DOHH2 (cell line): ENCODE measurements at regions not wholly inside any gene's neighbourhood (a gene's known extent, or its start where the extent isn't known, plus 50 kb on each side); places are given as distances from the start of the nearest gene placed in this dataset.

Experiments used
- H3F3A ChIP-seq: fragments of 200-600 bp; sonication (generic), shearing (Covaris generic); 2 replicates; pipeline ENCODE4 v1.6.0; 2016; ENCODE audit warnings: antibody characterized with exemption, mild to moderate bottlenecking; ENCODE audit not compliant: control insufficient read depth, insufficient read depth
- H3K27ac ChIP-seq: fragments of 200-600 bp; sonication (generic); 2 replicates; pipeline ENCODE4 v1.5.1; 2014; ENCODE audit warnings: low read depth, mild to moderate bottlenecking, low read length, moderate library complexity
- H3K27me3 ChIP-seq: fragments of 200-600 bp; sonication (generic); 2 replicates; pipeline ENCODE4 v1.6.1; 2014; ENCODE audit warnings: mild to moderate bottlenecking, low read length, mixed read lengths; ENCODE audit not compliant: control insufficient read depth
- H3K36me3 ChIP-seq: fragments of 200-600 bp; sonication (generic); 2 replicates; pipeline ENCODE4 v1.6.1; 2014; ENCODE audit warnings: mild to moderate bottlenecking, low read length, moderate library complexity, mixed read lengths; ENCODE audit not compliant: control insufficient read depth
- H3K4me1 ChIP-seq: fragments of 200-600 bp; sonication (generic); 2 replicates; pipeline ENCODE4 v1.6.1; 2014; ENCODE audit warnings: mild to moderate bottlenecking, low read length, mixed read lengths; ENCODE audit not compliant: control insufficient read depth
- H3K4me2 ChIP-seq: fragments of 200-600 bp; sonication (generic); 2 replicates; pipeline ENCODE4 v1.6.0; 2014; ENCODE audit warnings: mild to moderate bottlenecking, low read length, moderate library complexity
- H3K4me3 ChIP-seq: fragments of 200-600 bp; sonication (generic); 2 replicates; pipeline ENCODE4 v1.5.1; 2014; ENCODE audit warnings: mild to moderate bottlenecking, low read length, mixed read lengths
- H3K79me2 ChIP-seq: fragments of 200-600 bp; sonication (generic); 2 replicates; pipeline ENCODE4 v1.6.1; 2014; ENCODE audit warnings: mild to moderate bottlenecking, low read length, mixed read lengths; ENCODE audit not compliant: control insufficient read depth
- H3K9me2 ChIP-seq: fragments of 200-600 bp; sonication (generic); replicated peaks from 2 replicates; pipeline ENCODE4 v1.6.1; 2014; ENCODE audit warnings: mild to moderate bottlenecking, low read length, mixed read lengths; ENCODE audit not compliant: control insufficient read depth
- H3K9me3 ChIP-seq: fragments of 200-600 bp; sonication (generic); 2 replicates; pipeline ENCODE4 v1.6.1; 2014; ENCODE audit warnings: antibody characterized with exemption, low read length, mixed read lengths; ENCODE audit not compliant: control insufficient read depth, insufficient read depth
- H4K20me1 ChIP-seq: fragments of 200-600 bp; sonication (generic); 2 replicates; pipeline ENCODE4 v1.6.0; 2014; ENCODE audit warnings: low read depth, mild to moderate bottlenecking, antibody characterized with exemption, low read length, moderate library complexity; ENCODE audit not compliant: control insufficient read depth, insufficient read depth
- EZH2phosphoT487 ChIP-seq: fragments of 200-600 bp; sonication (generic); IDR thresholded peaks from 2 replicates; pipeline ENCODE4 v1.6.1; 2017; ENCODE audit warnings: borderline replicate concordance, mild to moderate bottlenecking, antibody characterized with exemption, low read length, moderate library complexity, mixed read lengths
- TF ChIP-seq, protein P1 (sequence below): fragments of 200-600 bp; sonication (generic); IDR thresholded peaks from one replicate; pipeline ENCODE4 v1.5.1; 2014; ENCODE audit warnings: antibody characterized with exemption, mild to moderate bottlenecking, low read depth, low read length; ENCODE audit not compliant: poor library complexity, severe bottlenecking

DNA sequence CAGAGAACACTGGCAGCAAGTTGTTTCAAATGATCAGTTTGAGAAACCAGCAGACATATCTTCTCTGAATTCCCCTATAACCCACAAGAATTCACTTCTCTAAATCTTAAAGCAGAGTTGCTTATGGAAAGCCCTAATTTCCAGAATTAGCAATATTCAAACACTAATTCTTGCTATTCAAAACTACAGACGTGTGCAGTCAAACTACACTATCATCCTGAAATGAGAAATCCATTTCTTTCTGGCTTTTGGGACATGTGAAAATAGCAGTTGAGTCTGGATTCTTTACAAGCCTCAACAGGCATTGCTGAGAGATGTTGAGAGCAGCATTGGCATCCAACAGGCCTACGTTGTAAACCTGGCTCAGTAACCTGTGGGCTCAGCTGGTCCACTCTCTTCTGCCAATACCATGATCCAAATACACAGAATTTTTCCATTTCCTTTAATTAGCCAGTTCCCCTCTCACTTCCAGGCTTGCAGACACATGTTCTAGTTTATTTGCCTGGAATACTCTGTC is 74.6 kb upstream of the TMTC1 start:
- TF ChIP-seq, protein P1, sequence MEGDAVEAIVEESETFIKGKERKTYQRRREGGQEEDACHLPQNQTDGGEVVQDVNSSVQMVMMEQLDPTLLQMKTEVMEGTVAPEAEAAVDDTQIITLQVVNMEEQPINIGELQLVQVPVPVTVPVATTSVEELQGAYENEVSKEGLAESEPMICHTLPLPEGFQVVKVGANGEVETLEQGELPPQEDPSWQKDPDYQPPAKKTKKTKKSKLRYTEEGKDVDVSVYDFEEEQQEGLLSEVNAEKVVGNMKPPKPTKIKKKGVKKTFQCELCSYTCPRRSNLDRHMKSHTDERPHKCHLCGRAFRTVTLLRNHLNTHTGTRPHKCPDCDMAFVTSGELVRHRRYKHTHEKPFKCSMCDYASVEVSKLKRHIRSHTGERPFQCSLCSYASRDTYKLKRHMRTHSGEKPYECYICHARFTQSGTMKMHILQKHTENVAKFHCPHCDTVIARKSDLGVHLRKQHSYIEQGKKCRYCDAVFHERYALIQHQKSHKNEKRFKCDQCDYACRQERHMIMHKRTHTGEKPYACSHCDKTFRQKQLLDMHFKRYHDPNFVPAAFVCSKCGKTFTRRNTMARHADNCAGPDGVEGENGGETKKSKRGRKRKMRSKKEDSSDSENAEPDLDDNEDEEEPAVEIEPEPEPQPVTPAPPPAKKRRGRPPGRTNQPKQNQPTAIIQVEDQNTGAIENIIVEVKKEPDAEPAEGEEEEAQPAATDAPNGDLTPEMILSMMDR, result no peak
- no peak for TF ChIP-seq EZH2phosphoT487
- no peaks in the 10 kb centered on the region for H3K4me1 ChIP-seq
- no peak overlapping the region for H3K4me3 ChIP-seq
- H3K4me2 ChIP-seq, result no peak overlapping the region
- no peaks in the 10 kb centered on the region for H4K20me1 ChIP-seq
- H3K27ac ChIP-seq, result no peak overlapping the region
- H3F3A ChIP-seq, result no peaks in the 10 kb centered on the region
- H3K9me2 ChIP-seq, result no peaks in the 10 kb centered on the region
- H3K79me2 ChIP-seq, result no peaks in the 10 kb centered on the region
- H3K27me3 ChIP-seq, result no peaks in the 10 kb centered on the region
- no peaks in the 10 kb centered on the region for H3K36me3 ChIP-seq
- no peaks in the 10 kb centered on the region for H3K9me3 ChIP-seq

DNA sequence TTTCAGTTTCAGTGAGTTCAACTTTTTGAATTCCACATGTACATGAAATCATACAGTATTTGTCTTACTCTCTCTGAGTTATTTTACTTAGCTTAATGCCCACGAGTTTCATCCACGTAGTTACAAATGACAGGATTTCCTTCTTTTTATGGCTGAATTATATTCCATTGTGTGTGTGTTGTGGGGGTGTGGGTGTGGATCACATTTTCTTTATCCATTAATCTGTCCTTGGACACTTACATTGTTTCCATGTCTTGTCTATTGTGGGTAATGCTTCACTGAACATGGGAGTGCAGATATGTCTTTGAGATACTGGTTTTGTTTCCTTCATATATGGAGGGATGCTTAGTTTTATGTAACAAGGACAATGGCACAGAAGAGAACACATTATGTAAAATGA is 63.5 kb upstream of the TMTC1 start:
- no peaks in the 10 kb centered on the region for H3K27me3 ChIP-seq
- no peaks in the 10 kb centered on the region for H3F3A ChIP-seq
- no peak overlapping the region for H3K27ac ChIP-seq
- no peaks in the 10 kb centered on the region for H3K9me3 ChIP-seq
- no peaks in the 10 kb centered on the region for H3K9me2 ChIP-seq
- H3K4me3 ChIP-seq, result no peak overlapping the region
- H4K20me1 ChIP-seq, result no peaks in the 10 kb centered on the region
- H3K4me1 ChIP-seq, result no peaks in the 10 kb centered on the region
- H3K4me2 ChIP-seq, result no peak overlapping the region
- TF ChIP-seq EZH2phosphoT487, result no peak
- TF ChIP-seq, protein P1, result no peak
- no peaks in the 10 kb centered on the region for H3K36me3 ChIP-seq
- no peaks in the 10 kb centered on the region for H3K79me2 ChIP-seq

DNA sequence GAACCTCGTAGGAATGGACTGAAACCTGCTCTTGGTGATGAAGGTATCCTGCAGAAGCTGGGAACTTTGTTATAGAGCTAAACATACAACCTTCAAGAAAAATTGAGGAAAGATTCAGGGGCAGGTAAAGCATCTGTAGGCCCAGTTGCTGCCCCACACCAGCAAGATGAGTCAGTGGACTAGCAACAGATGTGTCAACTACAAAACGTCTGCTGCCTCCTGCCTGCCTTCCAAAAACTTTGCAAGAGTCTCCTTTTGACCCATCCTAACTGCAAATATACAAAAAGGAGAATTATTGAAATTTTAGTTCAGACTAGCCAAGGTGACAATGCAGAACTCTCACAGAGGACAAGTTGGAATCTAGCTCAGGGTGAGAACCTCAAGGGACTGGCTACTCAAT is 60.9 kb upstream of the TMTC1 start:
- Histone ChIP-seq H3K36me3 (no peaks in the 10 kb centered on the region), H3K4me2 (no peak overlapping the region), H3K4me1 (no peaks in the 10 kb centered on the region), H3K27ac (no peak overlapping the region), H3K79me2 (no peaks in the 10 kb centered on the region), H3K9me2 (no peaks in the 10 kb centered on the region), H3K4me3 (no peak overlapping the region), H3K9me3 (no peaks in the 10 kb centered on the region; the same call in 1 of the 2 replicates), H3F3A (no peaks in the 10 kb centered on the region), H4K20me1 (no peaks in the 10 kb centered on the region), H3K27me3 (no peaks in the 10 kb centered on the region)
- TF ChIP-seq, protein P1, result no peak
- TF ChIP-seq EZH2phosphoT487, result no peak

DNA sequence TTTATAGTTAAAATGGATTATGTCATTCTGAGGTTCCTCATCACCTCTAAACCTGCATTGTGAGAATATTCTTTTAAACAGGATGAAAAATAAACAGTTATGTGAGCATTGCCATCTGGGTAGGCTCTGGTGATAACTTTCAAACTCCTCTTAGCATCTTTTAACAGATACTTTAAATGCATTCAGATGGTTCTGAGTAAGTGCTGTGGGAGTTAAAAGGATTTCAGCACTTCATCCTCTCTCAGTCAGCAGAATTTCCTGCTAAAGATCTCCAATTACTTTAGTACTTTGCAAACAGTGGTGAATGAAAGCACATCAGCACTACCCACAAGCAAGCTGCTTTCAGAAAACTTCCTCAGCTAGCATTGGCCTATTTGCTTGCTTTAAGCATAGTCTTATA is 59.3 kb upstream of the TMTC1 start:
- no peaks in the 10 kb centered on the region for H4K20me1 ChIP-seq
- TF ChIP-seq, protein P1, result no peak
- no peak for TF ChIP-seq EZH2phosphoT487
- H3K4me1 ChIP-seq, result no peaks in the 10 kb centered on the region
- H3K27ac ChIP-seq, result no peak overlapping the region
- no peaks in the 10 kb centered on the region; the same call in 1 of the 2 replicates for H3K9me3 ChIP-seq
- H3K4me2 ChIP-seq, result no peak overlapping the region
- no peak overlapping the region for H3K4me3 ChIP-seq
- no peaks in the 10 kb centered on the region for H3K79me2 ChIP-seq
- no peaks in the 10 kb centered on the region for H3K36me3 ChIP-seq
- no peaks in the 10 kb centered on the region for H3K27me3 ChIP-seq
- H3K9me2 ChIP-seq, result no peaks in the 10 kb centered on the region
- H3F3A ChIP-seq, result no peaks in the 10 kb centered on the region
